Neural progenitor cell (in vitro differentiated cells): ENCODE measurements at regions not wholly inside any gene's neighbourhood (a gene's known extent, or its start where the extent isn't known, plus 50 kb on each side); places are given as distances from the start of the nearest gene placed in this dataset.
A peak's percentile ranks its signal among the peaks of the same experiment; 100 is the strongest.

ENCODE experiments used
- DNase-seq: peaks from one replicate; pipeline ENCODE4 v3.0.0-alpha.2; 2016; ENCODE audit warnings: low spot score
- H2AFZ ChIP-seq: fragments of 200-600 bp; sonication (generic); replicated peaks from 2 replicates; pipeline ENCODE4 v1.6.1; 2016; ENCODE audit warnings: antibody characterized with exemption
- H3F3A ChIP-seq: fragments of 200-600 bp; sonication (generic); 2 replicates; pipeline ENCODE4 v1.6.1; 2016; ENCODE audit warnings: antibody characterized with exemption, low read depth
- H3K27ac ChIP-seq: fragments of 200-600 bp; sonication (generic); 2 replicates; pipeline ENCODE4 v1.5.1; 2016; ENCODE audit warnings: mild to moderate bottlenecking
- H3K27me3 ChIP-seq: fragments of 200-600 bp; sonication (generic); 2 replicates; pipeline ENCODE4 v1.6.1; 2016; ENCODE audit warnings: mild to moderate bottlenecking, moderate library complexity
- H3K36me3 ChIP-seq: fragments of 200-600 bp; sonication (generic); 2 replicates; pipeline ENCODE4 v1.5.1; 2016
- H3K4me1 ChIP-seq: fragments of 200-600 bp; sonication (generic); 2 replicates; pipeline ENCODE4 v1.6.1; 2016; ENCODE audit warnings: mixed run types
- H3K4me2 ChIP-seq: fragments of 200-600 bp; sonication (generic); 2 replicates; pipeline ENCODE4 v1.6.1; 2016
- H3K4me3 ChIP-seq: fragments of 200-600 bp; sonication (generic); 2 replicates; pipeline ENCODE4 v1.5.1; 2016
- H3K79me2 ChIP-seq: fragments of 200-600 bp; sonication (generic); 2 replicates; pipeline ENCODE4 v1.6.1; 2016; ENCODE audit warnings: low read depth
- H3K9ac ChIP-seq: fragments of 200-600 bp; sonication (generic); 2 replicates; pipeline ENCODE4 v1.6.1; 2016
- H3K9me3 ChIP-seq: fragments of 200-600 bp; sonication (generic); 2 replicates; pipeline ENCODE4 v1.5.1; 2016; ENCODE audit warnings: low read depth
- H4K20me1 ChIP-seq: fragments of 200-600 bp; sonication (generic); 2 replicates; pipeline ENCODE4 v1.6.1; 2016; ENCODE audit warnings: low read depth
- H3K27ac Mint-ChIP-seq: 3 replicates; pipeline ENCODE4 v1.8.0; 2021; ENCODE audit warnings: mixed read lengths
- H3K27me3 Mint-ChIP-seq: 2 replicates; pipeline ENCODE4 v1.8.0; 2022; ENCODE audit warnings: low read depth, mild to moderate bottlenecking, inconsistent platforms, moderate library complexity, mixed read lengths; ENCODE audit not compliant: insufficient read depth
- H3K36me3 Mint-ChIP-seq: 3 replicates; pipeline ENCODE4 v1.8.0; 2021; ENCODE audit warnings: mixed read lengths
- H3K4me1 Mint-ChIP-seq: 3 replicates; pipeline ENCODE4 v1.8.0; 2021; ENCODE audit warnings: mixed read lengths
- H3K4me3 Mint-ChIP-seq: 3 replicates; pipeline ENCODE4 v1.8.0; 2021; ENCODE audit warnings: mild to moderate bottlenecking, moderate library complexity, mixed read lengths
- H3K9me3 Mint-ChIP-seq: 3 replicates; pipeline ENCODE4 v1.8.0; 2020; ENCODE audit warnings: mixed read lengths
- EZH2 ChIP-seq: fragments of 200-600 bp; sonication (generic); IDR thresholded peaks from 2 replicates; pipeline ENCODE4 v1.6.1; 2017; ENCODE audit warnings: antibody characterized with exemption, mild to moderate bottlenecking, moderate library complexity
- EZH2phosphoT487 ChIP-seq: fragments of 200-600 bp; sonication (generic); IDR thresholded peaks from 2 replicates; pipeline ENCODE4 v1.6.1; 2017; ENCODE audit warnings: antibody characterized with exemption
- TF ChIP-seq, protein P1 (sequence below): fragments of 200-600 bp; sonication (generic); IDR thresholded peaks from 2 replicates; pipeline ENCODE4 v1.5.1; 2017; ENCODE audit warnings: antibody characterized with exemption, mild to moderate bottlenecking

DNA sequence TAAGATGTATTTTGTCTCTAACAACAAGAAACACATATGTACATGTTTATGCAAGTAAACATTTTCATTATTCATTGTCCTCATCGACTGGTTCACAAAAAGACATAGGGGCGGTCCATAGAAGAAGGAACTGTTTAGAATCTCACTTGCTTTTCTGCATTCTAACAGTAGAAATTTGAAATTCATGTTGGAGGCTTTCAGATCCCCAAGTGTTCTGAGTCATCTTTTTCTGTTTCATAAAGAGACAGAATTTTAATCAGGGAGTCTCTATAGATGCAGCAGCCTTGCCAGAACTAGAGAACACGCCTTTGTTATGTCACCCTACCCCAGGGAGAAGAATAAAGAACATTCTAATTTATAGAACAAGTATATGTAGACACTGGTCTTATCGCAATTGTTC lies 324.3 kb downstream of the GABRG2 start:
- Histone ChIP-seq H4K20me1 (no peaks in the 10 kb centered on the region), H2AFZ (no peak overlapping the region), H3K27me3 (no peaks in the 10 kb centered on the region), H3K4me1 (no peaks in the 10 kb centered on the region), H3K4me3 (no peak overlapping the region), H3K36me3 (no peaks in the 10 kb centered on the region), H3K4me2 (no peak overlapping the region), H3F3A (no peaks in the 10 kb centered on the region), H3K79me2 (no peaks in the 10 kb centered on the region), H3K9me3 (no peaks in the 10 kb centered on the region), H3K9ac (no peak overlapping the region), H3K27ac (no peak overlapping the region)
- TF ChIP-seq EZH2 (no peak), EZH2phosphoT487 (no peak)
- TF ChIP-seq, protein P1, sequence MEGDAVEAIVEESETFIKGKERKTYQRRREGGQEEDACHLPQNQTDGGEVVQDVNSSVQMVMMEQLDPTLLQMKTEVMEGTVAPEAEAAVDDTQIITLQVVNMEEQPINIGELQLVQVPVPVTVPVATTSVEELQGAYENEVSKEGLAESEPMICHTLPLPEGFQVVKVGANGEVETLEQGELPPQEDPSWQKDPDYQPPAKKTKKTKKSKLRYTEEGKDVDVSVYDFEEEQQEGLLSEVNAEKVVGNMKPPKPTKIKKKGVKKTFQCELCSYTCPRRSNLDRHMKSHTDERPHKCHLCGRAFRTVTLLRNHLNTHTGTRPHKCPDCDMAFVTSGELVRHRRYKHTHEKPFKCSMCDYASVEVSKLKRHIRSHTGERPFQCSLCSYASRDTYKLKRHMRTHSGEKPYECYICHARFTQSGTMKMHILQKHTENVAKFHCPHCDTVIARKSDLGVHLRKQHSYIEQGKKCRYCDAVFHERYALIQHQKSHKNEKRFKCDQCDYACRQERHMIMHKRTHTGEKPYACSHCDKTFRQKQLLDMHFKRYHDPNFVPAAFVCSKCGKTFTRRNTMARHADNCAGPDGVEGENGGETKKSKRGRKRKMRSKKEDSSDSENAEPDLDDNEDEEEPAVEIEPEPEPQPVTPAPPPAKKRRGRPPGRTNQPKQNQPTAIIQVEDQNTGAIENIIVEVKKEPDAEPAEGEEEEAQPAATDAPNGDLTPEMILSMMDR = no peak
- H3K36me3 Mint-ChIP-seq = no peaks in the 10 kb centered on the region
- DNase-seq = no peak
- no peak overlapping the region for H3K4me3 Mint-ChIP-seq
- peak overlapping the region; percentile 44 for H3K27ac Mint-ChIP-seq
- H3K27me3 Mint-ChIP-seq = no peaks in the 10 kb centered on the region
- H3K9me3 Mint-ChIP-seq = peaks cover 13% of the 10 kb centered on the region
- peaks cover 12% of the 10 kb centered on the region for H3K4me1 Mint-ChIP-seq

DNA sequence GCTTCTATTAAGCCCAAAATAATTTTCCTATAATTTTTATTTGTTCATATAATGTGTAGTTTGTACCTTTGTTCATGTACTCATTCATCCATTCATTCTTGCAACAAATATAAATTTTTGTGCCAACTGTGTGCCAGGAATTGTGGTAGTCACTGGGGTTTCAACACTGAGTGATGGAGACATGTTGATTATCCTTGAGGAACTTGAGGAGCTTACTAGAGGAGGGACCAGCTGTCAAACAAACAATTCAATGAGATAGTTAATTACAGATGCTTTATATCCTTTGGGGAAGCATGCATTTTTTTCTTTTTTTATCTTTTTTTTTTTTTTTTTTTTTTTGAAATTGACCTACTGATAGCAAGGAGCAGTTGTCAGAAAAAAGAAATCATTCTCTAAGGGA lies 324.8 kb downstream of the GABRG2 start:
- no peaks in the 10 kb centered on the region for H3K9me3 ChIP-seq

DNA sequence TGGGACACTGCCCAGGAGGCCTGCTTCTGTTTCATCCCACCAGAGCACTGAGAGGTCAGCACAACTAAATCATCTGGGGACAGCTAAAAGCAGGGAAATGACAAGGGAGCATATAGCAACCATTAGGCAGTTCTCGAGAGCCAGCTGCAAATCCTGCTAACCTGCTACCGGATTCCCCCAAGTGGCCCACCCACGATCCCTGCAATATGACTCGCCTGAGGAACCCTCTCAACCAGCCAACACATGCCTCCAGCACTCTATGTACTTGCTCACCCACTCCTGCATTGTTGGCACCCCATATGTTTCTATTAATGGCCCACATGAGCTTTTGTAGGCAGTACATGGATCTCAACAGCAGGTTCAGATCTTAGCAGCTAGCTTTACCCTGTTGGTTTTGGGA lies 326.0 kb downstream of the GABRG2 start:
- H3K4me1 Mint-ChIP-seq = peaks cover 12% of the 10 kb centered on the region
- Histone ChIP-seq H3K27ac (no peak overlapping the region), H3K4me2 (no peak overlapping the region), H3K4me1 (no peaks in the 10 kb centered on the region), H3K9me3 (no peaks in the 10 kb centered on the region), H2AFZ (no peak overlapping the region), H4K20me1 (no peaks in the 10 kb centered on the region), H3K79me2 (no peaks in the 10 kb centered on the region), H3K4me3 (no peak overlapping the region), H3F3A (no peaks in the 10 kb centered on the region), H3K9ac (no peak overlapping the region), H3K36me3 (no peaks in the 10 kb centered on the region), H3K27me3 (no peaks in the 10 kb centered on the region)
- no peak overlapping the region for H3K27ac Mint-ChIP-seq
- H3K27me3 Mint-ChIP-seq = no peaks in the 10 kb centered on the region
- no peak for DNase-seq
- no peak for TF ChIP-seq EZH2
- TF ChIP-seq, protein P1 = no peak
- TF ChIP-seq EZH2phosphoT487 = no peak
- H3K4me3 Mint-ChIP-seq = no peak overlapping the region
- H3K9me3 Mint-ChIP-seq = peaks cover 15% of the 10 kb centered on the region
- H3K36me3 Mint-ChIP-seq = no peaks in the 10 kb centered on the region

More for the DNA sequence above, 324.8 kb downstream of the GABRG2 start:
- TF ChIP-seq, protein P1 = no peak
- no peak for TF ChIP-seq EZH2
- no peak for TF ChIP-seq EZH2phosphoT487
- Histone ChIP-seq H2AFZ (no peak overlapping the region), H3K4me2 (no peak overlapping the region), H3K4me1 (no peaks in the 10 kb centered on the region), H3K27me3 (no peaks in the 10 kb centered on the region), H3K27ac (no peak overlapping the region), H3F3A (no peaks in the 10 kb centered on the region), H3K36me3 (no peaks in the 10 kb centered on the region), H3K9ac (no peak overlapping the region), H3K79me2 (no peaks in the 10 kb centered on the region), H4K20me1 (no peaks in the 10 kb centered on the region), H3K4me3 (no peak overlapping the region)
- H3K27ac Mint-ChIP-seq = no peak overlapping the region
- H3K4me1 Mint-ChIP-seq = peaks cover 12% of the 10 kb centered on the region
- H3K27me3 Mint-ChIP-seq = no peaks in the 10 kb centered on the region
- no peak overlapping the region for H3K4me3 Mint-ChIP-seq
- peaks cover 13% of the 10 kb centered on the region for H3K9me3 Mint-ChIP-seq
- no peaks in the 10 kb centered on the region for H3K36me3 Mint-ChIP-seq
- no peak for DNase-seq
